TTC549 (cell line): ENCODE measurements at regions not wholly inside any gene's neighbourhood (a gene's known extent, or its start where the extent isn't known, plus 50 kb on each side); places are given as distances from the start of the nearest gene placed in this dataset.
"Not testable (repeated sequence)": the region's sequence is repeated elsewhere in the genome, so short reads cannot be mapped to it uniquely, and the experiment has no call there.

Experiments
- FAIRE-seq: peaks from 2 replicates; lab custom pipeline; 2012; peaks lifted over from hg19 to GRCh38; lab: Jason Lieb, UNC

DNA sequence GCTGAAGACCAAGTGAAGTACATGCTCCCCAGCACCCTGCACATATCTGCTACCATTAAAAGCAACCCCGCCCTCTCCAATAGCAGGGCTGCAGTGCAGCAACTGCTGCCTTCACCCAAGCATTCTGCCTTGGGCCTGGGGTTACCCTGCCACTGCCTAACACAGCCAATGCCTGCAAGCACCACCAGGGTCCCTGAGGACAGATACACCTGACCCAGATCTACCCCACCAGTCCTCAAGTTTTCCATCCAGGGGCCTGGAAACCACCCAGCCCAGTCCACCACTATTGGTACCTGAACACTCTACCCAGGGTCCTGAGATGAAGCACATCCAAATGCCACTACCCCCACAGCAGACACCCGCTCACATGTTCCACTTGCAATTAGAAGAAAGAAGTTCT, 181.1 kb upstream of the RBBP8 start:
- no peak for FAIRE-seq

DNA sequence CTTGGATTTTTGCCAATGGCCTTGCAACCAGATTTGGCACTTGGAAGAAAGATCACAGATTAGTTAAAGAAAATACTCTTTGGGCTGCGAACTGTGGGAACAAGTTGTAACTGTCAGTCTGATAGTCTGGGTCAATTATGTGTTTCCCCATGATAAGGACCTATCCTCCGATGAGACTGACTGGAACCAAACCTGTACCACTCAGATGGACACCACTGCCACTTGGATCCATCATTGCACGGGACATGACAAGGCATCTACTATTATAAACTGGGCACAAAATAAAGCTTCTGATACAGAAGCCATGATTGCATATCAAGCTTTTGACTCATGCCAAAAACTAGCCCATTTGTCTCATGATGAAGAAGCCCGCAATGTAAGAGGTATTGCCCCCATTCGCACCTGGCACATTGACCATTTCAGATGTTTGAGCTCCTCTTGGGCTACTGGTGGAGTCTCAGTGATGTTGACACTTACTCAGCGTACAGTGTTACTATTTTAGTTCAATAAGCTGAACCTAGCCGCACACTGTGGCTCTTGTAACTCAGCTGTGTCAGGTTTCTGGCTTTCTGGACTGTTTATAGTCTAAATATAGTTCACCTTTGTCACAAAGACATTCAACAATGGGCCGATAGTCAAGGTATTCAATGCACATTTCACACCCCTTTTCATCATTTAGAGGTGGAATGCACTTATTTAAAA, 179.8 kb upstream of the RBBP8 start:
- FAIRE-seq, result no peak

DNA sequence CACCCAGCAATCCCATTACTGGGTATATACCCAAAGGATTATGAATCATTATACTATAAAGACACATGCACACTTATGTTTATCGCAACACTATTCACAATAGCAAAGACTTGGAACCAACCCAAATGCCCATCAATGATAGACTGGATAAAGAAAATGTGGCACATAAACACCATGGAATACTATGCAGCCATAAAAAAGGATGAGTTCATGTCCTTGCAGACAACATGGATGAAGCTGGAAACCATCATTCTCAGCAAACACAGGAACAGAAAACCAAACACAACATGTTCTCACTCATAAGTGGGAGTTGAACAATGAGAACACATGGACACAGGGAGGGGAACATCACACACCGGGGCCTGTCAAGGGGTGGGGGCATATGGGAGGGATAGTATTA, 169.1 kb upstream of the RBBP8 start:
- not testable (repeated sequence) for FAIRE-seq

DNA sequence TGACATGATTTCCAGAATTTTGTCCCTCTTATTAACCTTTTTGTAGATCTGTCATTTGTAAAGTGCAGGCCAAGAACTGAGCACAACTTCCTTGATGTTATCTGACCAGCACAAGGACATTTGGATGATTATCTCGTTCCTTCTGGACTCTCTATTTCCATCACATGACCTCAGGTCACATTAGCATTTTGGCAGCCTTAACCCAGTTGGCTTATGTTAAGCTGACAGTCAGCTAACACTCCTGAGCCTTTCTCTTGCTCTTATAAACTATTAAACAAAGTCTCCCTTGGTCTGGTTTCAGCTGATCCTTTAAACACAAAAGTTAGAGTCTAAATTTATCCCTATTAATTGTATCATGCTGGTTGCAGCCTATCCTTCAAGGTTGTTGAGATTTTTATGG, 167.2 kb upstream of the RBBP8 start:
- no peak for FAIRE-seq

DNA sequence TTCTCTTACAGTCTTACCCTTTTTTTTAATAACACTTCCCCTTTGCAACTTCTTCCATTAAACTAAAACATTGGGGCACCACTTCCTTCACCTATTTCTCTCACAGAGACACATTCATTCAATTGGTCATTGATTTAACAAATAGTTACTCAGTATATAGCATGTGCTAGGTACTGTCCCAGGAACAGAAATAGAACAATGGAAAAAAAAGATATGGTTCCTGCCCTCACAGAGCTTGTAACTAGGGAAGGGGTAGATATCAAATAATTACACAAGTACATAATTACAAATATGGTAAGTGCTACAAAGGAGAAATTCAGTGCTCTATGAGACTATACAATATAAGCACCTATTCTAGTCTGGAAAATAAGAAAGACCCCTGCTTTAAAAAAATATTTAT, 165.5 kb upstream of the RBBP8 start:
- FAIRE-seq, result no peak

DNA sequence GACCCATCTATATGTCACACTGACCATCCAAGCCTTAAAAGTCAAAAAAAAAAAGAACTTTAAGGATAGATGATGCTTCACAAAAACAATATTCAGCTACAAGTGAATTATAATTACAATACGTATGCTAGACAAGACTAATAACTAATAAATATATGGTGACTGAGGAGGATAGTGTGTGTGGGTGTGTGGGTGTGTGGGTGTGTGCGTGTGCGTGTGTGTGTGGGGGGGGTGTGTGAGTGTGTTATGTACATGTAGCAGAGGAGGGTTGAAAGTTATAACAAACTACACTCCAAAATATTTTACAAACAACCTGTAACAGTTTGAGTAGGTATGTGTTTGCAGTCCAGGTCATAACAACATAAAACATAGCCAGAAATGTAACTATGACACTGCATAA, 159.2 kb upstream of the RBBP8 start:
- FAIRE-seq, result no peak

DNA sequence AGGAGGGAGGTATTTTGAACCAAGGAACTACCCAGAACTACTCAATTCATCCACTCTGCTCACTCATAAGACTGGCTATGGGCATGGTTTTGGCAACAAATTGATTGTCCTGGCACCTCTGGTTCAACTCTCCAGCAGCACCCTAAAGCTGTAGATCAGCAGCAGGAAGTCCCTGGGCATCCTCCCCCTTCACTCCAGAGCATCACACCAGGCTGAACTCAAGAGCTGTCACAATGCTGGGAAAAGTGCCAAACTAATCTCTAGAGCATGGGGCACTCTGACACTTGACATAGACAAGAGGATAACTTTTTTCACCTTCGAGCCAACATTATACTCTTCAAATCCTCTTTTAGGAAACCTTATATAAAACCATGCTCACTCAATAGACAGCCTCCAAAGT, 154.1 kb upstream of the RBBP8 start:
- FAIRE-seq, result no peak

DNA sequence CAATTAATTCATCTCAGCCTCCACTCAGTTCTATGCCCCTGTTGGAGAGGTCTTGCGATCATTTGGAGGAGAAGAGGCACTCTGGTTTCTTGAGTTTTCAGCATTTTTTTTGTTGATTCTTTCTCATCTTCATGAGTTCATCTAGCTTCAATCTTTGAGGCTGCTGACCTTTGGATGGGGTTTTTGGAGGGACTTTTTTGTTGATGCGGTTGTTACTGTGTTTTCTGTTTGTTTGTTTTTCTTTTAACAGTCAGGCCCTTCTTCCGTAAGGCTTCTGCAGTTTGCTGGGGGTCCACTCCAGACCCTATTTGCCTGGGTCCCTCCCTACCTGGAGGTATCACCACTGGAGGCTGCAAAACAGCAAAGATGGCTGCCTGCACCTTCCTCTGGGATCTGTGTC, 149.9 kb upstream of the RBBP8 start:
- no peak for FAIRE-seq

DNA sequence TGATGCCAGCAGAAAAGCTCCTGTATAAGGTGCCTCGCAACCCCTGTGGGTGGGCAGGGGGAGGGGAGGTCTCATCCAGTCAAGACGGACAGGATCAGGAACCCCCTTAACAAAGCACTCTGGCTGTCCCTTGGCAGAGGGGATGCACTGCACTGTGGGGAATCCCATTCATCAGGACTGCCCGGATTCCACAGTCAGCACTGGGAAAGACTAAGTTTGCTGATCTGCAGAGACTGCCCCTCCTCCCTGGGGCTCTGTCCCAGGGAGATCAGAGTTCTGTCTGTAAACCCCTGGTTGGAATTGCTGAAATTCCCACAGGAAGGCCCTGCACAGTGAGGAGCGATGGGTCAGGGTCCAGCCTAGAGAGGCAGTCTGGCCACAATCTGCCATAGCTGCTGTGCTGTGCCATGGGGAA, 149.5 kb upstream of the RBBP8 start:
- no peak for FAIRE-seq

DNA sequence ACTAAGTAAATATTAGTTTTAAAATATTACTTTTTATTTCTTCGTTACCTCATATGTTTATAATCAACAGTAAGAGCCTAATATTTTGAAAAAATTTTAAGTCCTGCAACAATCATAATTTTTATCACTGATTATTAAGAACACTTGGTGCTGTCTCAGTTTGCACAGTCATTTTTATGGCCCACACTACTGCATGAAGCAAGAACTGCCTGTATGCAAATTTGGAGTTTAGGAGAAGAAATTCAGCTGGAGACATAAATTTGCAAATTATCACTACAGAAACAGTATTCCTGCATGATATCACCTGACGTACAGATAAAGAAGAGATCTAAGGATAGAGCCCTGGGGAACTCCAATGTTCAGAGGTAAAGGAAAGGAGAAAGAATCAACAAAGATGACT, 144.1 kb upstream of the RBBP8 start:
- no peak for FAIRE-seq

DNA sequence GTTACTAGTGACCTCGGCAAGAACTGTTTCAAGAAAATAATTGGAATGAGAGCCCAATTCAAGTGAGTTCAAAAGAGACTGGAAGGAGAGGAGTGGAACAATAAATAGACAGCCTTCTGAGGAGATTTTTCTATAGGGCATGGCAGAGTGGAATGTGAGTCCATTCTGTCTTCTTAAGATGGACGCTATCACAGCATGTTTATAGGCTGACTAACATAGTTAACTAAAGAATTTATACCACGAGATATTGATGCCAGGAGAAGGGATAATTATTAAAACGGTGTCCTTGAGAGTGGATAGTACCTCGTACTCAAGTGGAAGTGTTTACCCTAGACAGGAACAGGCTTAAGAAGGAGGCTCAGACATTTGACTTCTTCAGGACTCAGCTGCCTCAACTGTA, 143.5 kb upstream of the RBBP8 start:
- FAIRE-seq, result no peak

DNA sequence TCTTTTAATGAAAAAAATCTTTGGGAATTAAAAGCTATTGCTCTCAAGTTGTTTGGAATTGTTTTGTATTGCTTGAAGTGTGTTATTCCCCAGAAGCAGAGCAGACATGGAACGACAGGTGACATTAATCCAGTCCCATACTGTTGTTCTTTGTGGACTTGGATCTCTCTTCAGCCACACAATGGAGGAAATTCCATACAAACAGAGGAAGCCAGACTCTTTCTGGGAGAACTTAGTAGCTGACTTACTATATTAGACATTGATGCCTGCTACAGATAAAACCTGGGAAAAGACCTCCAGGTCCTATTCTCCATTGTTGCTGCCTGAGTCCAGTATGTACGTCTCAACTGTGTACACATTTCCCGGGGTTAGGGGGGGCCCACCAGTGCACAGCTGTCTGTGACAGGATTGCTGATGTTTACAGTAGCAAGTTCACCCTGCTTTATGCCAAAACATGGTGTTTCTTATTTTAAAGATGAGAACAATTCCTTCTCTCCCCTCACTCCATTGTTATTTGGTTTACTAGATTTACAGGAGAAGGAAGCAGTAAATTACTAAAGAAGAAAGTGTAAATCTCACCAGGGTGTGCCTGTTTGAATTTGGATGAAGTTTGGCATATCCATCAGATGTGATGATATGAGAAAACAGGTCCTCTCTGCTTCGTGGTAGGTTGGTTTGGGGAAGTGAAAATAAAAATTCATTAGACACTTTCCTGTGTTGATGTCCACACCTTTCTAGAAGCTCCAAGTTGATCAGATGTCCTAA, 142.4 kb upstream of the RBBP8 start:
- FAIRE-seq, result no peak

DNA sequence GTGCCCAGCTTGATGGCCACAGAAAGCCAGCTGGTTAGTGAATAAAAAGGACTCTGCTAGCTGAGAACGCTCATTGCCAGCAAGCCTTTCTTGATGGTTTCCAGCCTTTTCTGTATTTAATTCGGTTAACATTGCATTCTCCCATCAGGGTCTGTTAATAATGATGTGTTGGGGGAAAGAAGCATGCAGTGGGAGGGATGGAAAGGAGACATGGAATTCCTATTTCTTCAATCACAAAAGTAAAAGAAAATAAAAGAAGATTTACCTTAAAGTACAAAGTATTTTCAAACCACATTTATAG, 141.9 kb upstream of the RBBP8 start:
- no peak for FAIRE-seq

DNA sequence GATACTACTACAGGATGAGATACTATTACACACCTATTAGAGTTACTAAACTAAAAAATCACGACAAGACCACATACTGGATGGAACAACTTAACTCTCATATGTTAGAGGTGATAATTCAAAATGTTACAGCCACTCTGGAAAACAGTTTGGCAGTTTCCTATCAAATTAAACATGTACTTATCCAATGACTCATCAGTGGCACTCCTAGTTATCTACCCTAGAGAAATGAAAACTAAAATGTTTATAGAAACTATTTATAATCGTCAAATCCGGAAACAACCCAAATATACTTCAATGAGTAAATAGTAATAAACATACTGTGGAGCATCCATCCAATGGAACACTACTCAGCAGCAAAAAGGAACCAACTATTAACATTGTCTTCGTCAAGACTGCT, 137.0 kb upstream of the RBBP8 start:
- no peak for FAIRE-seq

DNA sequence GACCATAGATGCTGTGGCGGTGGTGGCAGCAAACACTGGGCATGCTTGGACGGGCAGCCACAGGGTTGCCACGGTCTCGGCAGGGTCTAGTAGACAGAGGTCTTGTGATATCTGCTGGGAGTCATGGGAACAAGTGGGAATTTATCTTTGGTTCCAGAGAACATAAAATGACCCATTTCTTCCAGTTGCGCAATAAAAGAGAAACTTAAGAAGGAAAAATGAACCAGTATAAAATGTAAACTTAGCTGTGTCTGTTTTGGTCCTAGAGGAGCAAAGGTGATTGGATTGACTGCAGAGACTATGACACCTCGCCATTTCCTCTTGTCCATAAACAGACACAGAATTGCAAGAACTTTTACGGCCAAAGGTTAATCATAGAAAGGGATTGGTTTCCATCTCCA, 132.6 kb upstream of the RBBP8 start:
- no peak for FAIRE-seq

DNA sequence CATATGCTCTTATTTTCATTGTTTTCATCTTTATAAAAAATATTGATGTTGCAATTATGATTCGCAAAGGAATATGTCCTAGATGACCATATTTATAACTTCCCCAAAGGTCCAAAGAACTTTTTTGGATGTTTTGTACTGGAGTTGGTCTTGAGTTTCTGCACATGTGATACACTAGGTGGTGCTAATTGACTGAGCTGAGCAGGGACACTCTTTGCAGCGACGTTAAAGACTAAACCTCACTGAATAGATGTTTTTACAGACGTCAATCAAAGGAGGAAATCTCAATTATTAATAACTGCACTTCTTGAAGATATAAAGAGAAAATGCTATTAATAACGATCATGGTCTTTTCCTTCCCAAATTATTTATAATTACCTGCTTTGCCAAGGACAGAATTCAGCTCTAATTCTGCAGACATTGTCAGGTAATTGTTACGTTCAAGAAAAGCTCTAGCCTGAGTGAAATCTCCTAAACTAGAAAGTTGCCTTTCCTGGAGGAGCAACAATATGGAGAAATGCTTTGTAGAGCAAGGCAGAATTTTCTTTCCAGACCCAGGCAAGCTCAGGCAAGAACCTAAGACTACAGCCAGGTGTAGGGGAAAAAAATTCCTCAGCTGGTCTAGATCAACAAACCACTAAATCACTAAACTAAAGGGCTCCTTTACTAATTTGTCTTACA, 119.3 kb upstream of the RBBP8 start:
- peak; percentile 69 for FAIRE-seq

DNA sequence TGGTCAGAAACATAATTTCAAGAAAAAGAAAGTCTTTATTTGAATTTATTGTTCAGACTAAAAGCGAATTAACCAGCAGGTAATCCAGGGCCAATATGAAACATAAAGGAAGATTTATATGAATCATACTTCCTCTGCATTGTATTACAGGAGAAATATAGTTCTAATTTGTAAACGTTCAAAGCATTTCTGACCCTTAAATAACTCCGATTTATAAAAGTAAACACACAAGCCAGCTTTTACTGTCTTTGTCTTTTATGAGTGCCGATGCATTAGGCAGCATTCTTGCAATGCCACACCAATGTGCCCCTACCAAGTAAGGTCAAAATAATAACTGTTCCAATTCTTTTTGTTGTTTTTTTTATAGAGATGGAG, 118.8 kb upstream of the RBBP8 start:
- FAIRE-seq, result no peak

DNA sequence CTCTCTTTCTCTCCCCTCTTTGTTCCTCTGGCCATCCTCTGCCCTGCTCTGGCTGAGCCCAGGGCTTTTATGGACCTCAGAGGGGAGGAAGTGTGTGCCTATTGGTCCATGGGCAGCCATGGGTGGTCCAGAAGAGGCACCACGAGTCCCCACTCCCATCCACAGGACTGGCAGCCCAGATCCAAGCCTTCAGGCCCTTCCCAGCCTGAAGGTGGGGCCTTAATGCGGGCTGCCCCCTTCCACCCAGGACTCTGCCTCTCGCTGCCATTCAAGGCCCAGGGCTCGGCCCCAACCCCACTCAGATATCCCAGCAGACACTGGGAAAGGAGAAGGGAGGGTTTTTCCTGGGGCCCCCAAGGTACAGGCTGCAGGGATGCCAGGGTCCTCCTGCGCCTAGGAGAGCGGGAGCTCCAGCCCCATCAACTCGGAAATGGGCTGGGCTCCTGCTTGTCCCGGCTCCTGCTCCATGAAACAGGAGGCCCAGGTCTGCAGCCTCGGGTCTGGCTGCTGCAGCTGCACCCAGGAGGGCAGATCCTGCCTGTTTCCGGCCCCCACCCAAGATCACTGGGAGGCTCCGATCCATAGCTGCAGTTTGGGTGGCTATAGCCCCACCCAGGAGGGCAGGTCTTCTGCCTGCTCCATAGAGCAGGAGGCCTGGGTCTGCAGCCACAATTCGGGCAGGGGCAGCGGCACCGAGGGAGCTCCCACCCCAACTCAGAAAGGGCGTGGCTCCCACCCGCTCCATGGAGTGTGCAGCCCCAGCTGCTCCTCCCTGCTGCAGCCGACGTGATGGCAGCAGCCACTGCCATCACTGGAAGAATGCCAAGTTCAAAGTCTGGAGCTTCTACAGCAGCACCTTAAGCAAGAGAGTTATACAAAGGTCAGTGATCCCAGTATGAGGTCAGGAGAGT, 116.6 kb upstream of the RBBP8 start:
- no peak for FAIRE-seq

DNA sequence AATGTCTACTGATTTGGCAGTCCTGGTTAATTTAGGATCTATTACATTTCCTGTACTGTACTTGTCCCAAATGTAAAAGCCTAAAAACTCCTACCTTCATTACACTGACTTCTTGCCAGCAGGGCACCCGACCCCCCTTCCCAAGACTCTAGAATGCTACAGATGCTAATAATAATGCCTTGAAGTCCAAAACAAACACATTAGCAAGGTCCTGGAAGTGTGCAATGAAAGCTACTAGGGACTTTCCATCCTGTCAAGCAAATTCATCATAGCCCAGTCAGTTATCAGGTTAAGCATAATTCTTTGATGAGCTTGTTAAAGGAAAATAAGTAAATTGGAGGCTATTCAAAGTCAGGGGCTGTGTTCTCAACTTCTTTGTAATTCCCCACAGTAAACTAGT, 115.3 kb upstream of the RBBP8 start:
- no peak for FAIRE-seq

DNA sequence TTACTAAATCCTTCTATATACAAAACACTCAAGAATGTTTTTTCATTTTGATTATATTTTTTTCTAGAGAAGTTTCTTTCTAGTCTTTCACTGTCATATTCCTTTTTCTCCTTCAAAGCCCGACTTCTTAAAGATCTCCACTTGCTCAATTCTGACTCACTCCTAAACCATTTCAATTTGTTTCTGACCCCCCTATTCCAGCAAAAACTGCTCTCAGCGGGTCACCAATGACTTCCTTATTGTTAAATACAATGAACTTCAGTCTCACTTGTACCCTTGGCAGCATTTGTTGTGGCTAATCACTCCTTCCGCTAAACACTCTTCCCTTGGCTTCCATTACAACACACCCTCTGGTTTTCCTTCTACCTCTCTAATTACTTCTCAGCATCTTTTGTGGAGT, 111.1 kb upstream of the RBBP8 start:
- FAIRE-seq, result no peak

DNA sequence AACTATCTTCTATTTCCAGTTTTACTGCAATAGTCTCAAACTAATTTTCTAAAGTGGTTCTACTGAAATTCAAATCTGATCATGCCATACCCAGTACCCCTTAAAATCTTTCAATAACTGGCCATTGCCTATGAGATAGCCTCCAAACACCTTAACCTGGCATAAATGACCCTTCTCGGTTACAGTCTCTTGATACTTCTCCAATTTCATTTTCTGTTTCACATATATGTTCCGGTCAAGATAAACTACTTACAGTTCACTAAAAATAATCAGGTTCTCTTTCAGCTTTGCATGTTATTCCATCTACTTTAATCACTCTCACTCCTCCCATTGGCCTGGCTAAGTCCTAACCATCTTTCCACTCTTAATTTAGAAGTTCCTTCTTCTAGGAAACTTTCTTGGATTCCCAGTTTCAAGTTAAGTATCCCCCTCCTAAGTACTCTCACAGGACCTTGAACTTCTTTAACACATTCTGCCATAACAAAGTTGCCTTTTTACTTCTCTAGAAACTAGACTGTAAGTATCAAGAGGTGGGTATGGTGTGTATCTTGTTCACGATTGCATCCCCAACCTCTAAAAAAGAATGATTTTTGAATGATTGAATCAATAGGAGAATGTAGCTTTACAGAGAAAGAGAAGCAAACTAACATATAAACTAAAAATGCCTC, 110.2 kb upstream of the RBBP8 start:
- no peak for FAIRE-seq

DNA sequence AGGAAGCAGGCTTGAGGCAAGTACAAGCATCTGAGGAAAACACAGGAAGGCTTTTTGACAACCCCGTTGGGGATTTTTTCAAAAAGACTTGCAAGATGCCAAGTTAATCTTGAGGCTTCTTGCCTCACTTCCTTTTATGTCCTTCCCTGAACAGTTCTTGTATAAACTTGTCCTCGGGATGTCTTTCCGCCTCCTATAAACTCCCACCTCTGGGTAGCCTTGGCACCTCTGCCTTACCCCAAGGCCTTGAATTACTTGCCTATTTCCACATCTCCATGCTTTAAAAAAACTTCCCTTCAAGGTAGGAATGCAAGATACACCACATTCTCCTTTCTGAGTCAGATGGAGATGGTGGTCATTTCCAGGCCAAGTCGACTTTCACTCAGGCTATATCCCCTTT, 106.4 kb upstream of the RBBP8 start:
- FAIRE-seq, result no peak
